ENCODE measurements at regions not wholly inside any gene's neighbourhood (a gene's known extent, or its start where the extent isn't known, plus 50 kb on each side); places are given as distances from the start of the nearest gene placed in this dataset.

DNA sequence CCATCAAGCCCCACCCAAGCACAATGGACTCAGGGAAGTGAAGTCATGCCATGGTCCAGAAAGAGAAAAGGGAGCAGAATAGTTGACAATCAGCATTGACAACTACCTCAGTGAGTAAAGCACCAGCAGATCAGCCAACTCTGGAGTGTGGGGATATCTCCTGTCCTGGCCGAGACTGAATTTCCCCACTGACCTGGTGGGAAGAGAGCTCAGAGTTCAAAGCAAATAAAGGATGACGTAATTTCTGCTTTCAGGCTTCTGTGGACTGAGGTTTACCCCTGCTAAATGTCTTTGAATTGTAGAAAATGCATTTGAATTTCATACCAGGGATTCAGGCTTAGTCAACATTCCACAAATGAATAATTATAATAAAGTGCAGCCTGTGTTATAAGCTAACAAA, 152.9 kb downstream of the CBLN1 start:
- no peak for DNase-seq (ENCODE audit: low spot score)
- FAIRE-seq, result no peak

DNA sequence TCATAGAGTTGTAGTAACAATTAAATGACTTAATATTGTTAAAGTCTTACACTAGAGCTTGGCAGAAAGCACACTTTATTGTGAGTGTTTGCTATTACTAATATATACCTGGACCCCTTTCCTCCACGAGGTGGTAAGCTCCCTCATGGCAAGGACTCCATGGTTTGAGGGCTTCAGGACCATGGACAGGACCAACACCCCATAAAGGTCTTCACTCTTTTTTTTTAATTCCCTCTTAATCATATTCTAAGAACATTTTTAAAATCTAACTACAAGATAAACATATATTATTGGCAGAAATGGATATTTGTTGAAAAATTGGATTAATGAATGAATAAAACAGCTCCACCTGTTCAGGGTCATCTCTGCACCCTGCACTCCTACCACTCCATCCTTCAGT, 154.5 kb downstream of the CBLN1 start:
- DNase-seq (ENCODE audit: low spot score) (peak; percentile 26), FAIRE-seq (no peak)

DNA sequence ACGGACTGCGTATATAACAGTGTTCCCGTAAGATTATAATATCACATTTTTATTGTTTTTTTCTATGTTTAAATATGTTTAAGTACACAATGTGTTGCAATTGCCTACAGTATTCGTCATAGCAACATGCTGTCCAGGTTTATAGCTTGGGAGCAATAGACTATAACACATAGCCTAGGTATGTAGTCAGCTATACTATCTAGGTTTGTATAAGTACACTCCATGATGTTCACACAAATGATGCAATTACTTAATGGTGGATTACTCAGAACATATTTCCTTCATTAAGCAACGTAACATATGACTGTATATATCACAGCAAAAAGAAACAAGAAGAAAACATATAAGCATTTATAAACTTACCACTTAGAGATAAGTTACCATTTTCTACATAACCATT, 160.0 kb downstream of the CBLN1 start:
- DNase-seq (ENCODE audit: low spot score) (no peak), FAIRE-seq (no peak)

DNA sequence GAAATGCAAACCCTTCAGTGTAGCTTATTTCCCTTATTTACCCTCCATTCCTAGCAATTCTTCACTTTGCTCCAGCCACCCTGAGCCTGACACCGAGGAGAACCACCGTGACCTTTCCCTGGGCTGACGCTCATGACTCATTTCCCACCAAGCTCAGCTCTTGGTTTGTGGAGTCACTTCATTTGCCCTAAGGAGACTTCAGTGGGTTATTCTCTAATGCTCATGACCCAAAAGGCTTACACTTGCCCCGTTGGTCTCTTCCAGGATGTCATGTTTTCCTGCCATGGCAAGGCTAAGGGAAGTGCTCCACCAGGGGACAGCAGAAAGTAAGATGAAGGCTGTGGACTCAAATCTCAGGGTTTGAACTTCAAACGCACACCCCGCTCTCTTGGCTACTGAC, 161.0 kb downstream of the CBLN1 start:
- FAIRE-seq (no peak), DNase-seq (ENCODE audit: low spot score) (peak; percentile 25)

DNA sequence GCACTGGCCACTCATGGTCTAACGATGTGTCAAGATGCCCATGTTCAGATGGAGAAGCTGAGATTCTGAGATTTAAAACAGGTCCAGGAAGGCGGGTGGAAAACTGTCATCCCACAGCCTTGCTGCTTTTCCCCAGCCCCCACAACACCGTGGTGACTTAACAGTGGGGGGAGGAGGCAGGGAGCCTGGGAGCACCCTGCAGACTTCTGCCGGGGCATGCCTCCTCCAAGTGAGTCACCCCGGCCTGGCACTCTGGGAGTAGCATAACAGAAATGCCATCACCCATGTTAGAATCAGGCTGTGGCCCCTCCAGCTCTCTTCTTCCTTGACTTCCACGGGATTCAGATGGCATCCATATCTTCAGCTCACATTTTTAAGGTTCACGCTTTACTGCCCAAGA, 164.8 kb downstream of the CBLN1 start:
- DNase-seq (ENCODE audit: low spot score) (peak; percentile 86), FAIRE-seq (peak; percentile 73)

DNA sequence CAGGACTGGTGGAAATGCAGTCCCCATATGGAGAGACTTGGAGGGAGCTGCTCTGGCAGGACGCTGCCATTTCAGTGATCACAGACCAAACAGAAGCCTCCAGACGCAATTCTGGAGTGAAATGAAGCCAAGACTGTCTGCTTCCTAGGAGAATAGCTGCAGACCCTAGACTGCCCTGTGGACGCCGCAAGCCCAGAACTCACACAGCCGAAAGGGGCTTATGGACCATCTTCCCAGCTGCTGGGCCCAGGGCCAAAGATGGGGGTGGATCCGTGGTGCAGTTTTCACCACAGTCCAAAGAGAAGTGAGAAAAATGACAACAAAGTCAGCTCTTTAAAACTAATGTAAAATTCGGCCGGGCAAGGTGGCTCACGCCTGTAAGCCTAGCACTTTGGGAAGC, 165.7 kb downstream of the CBLN1 start:
- DNase-seq (ENCODE audit: low spot score) (no peak), FAIRE-seq (no peak)

DNA sequence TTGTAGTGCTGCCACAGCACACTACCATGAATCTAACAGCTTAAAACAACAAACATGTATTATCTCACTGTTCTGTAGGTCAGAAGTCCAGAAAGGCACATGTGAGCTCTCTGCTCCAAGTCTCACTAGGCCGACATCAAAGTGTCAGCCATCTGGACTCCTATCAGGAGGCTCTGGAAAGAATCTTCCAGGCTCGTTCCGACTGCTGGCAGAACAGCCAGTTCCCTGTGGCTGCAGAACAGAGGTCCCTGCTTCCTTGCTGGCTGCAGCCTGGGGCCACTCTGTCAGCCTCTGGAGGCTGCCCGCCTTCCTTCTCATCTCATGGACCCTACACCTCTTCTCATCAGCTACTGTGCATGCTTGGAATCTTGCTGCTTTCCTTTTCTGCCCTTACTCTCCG, 168.9 kb downstream of the CBLN1 start:
- no peak for FAIRE-seq
- DNase-seq (ENCODE audit: low spot score), result no peak

DNA sequence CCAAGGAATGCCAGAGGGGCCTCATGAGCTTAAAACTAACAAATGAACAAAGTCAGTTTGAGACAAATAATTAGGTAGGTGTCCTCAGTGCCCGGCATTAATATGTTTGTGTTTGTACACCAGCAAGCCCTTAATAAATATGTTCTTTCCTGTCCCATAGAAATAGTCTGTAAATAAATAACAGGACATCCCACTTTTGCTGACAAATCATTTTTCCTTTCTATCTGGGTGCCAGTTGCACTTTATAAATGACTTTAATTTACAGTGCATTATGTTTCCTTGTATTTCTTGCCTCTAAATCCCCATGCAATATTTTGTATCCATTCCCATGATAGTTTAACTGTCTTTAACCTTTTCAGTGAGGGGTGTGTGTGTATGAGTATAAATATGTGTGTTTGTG, 170.3 kb downstream of the CBLN1 start:
- FAIRE-seq, result no peak

DNA sequence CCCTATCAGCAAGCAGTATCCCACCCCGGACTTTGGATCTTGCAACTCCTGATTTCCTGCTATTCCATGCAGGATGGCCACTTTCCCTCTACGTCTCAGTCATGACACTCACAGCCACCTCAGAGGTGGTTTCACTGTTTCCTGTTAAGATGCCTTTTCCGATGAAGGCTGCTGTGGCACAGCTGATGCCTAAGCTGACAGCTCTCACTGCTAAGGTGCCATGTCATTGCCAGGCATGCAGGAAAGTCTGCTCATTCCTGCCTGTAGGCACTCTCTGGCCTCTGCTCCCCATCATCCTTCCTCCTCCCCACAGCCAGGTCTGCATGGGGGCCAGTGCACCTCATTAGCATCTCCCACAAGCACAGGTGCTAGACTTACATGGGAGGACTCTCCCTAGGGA, 173.0 kb downstream of the CBLN1 start:
- no peak for DNase-seq (ENCODE audit: low spot score)
- FAIRE-seq, result no peak

More for the DNA sequence above, 170.3 kb downstream of the CBLN1 start:
- DNase-seq (ENCODE audit: low spot score), result no peak

DNA sequence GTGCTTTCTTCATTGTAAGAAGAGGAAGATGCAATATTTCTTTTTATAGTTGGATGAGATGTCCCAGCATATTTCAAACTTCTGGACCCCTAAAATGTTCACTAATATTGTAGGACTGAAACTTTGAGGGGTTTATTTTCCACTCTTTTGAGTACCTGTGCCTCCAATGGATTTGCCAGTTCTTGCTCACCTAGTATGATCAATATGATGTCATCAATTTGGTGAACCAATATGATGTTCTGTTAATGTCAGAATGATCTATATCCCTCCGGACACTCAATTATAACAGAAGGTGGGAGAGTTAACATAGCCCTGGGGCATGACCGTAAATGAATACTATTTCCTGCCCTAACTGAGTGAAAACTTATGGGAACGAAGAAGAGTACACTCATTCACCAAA, 178.3 kb downstream of the CBLN1 start:
- DNase-seq (ENCODE audit: low spot score), result no peak
- FAIRE-seq, result no peak

DNA sequence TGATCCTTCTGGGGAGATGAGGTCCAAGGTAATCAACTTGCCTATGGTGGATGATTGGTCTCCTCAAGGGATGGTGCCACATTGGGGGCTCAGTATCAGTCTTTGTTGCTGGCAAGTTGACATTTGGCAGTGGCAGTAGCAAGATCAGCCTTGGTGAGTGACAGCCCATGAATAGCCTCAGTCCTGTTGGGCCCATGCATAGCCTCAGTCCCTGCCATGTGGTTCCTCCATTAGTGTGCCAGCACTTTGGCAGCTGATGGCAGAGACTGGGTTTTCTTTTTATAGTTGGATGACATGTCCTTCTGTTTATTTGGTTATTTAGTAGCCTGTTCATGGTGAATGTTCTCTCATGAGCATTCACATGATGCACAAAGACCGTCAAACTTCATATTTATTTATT, 179.6 kb downstream of the CBLN1 start:
- FAIRE-seq (no peak), DNase-seq (ENCODE audit: low spot score) (no peak)

DNA sequence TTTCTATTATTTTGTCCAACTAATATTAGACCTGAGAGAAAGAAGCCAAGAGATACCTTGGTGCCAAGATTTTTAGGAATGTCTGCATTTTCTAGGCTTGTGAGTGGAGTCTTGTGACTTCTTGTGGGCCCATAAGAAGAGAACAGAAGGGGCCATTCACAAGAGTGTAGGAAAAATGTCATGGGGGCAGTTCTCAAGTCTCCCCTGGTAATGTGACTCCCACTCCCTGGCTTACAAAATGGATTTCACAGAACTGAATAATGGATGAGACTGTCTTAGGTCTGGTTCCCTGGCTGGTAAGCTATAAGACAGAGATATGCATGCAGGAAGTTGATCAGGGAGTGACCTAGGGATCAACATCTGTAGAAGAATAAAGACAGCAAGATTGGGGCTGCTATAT, 181.3 kb downstream of the CBLN1 start:
- no peak for DNase-seq (ENCODE audit: low spot score)
- FAIRE-seq, result no peak

DNA sequence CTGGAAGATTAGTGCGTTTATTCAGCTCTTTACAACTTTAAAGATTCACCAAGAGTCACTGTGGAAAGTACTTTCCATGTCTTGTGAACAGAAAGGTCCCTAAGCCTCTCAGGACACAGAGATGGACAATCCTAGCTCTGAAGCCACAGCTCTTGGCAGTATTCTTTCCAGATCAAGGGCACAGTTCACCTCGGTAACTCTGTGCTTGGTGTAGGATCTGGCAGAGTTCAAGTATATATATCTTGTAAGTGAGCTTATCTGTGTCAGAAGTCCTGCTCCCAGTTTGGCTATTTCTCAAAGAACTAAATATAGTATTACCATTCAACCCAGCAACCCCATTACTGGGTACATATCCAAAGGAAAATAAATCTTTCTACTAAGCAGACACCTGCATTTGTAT, 183.7 kb downstream of the CBLN1 start:
- DNase-seq (ENCODE audit: low spot score) (no peak), FAIRE-seq (no peak)

DNA sequence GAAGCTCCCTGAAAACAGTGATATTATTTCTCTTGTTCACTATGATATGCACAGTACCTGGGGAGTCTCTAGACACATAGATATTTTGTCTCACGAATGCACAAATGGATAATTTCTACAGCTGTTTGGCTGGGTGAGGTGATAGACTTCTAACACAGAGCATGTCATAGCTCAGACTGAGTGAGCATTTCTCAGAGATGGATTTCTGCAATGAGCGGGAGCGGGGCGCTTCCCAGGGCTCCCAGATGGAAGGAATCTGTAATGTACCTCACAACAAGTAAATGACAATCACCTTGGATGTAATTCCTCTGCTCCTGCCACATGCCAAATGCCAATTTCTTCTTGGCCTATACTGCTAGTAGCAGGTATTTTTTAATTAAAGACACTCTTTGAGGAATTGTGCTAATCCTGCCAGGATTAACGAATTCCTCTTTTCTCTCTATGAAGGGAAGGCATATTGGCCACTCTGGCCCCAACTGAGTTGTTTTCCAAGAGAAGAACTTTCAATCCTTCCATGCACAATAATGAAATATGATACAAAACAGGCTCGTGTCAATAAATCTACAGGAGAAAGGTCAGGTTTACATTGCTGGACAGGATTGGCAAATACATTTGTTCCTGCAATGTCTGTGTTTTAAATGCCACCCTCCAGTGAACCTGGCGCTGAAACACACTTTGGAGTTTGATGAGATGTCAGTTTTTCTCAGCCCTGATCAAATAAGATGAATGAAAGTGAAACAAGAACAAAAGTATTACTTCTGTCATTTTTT, 185.3 kb downstream of the CBLN1 start:
- FAIRE-seq (no peak), DNase-seq (ENCODE audit: low spot score) (no peak)

DNA sequence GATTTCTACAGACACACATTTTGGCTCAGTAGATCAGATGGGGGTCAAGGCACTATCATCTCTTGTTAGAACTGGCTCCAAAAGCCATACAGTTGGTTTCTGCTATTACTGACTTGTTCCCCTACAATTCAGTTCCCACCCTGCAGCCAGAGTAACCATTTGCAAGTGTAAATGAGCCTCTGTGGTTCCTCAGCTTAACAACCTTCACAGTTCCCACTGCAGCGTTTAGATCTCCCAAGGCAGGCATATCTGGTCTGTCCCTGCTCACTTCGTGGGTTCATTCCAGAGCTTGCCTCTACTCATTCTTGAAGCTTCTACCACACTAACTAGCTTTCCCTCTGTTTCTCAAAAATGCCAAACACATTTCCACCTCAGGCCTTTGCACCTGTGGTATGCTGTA, 186.1 kb downstream of the CBLN1 start:
- no peak for DNase-seq (ENCODE audit: low spot score)
- FAIRE-seq, result no peak

DNA sequence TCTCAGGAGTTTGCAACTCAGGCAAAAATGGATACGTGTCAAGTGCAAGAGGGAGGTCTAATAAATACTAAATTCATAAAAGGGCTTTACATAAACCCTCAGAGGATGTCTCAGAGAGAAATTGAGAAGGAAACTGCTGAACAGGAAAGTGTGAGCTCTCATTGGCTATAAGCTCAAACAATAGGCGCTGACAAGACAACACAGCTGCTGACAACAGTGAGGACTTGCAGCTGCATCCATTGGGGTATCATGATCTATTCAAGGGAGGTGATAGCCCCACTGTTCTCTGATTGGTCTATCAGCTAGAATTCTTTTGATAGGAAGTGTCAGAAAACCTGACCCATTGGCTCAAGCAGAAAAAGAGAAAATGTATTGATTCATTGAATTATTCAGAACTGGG, 187.2 kb downstream of the CBLN1 start:
- no peak for FAIRE-seq
- DNase-seq (ENCODE audit: low spot score), result no peak

DNA sequence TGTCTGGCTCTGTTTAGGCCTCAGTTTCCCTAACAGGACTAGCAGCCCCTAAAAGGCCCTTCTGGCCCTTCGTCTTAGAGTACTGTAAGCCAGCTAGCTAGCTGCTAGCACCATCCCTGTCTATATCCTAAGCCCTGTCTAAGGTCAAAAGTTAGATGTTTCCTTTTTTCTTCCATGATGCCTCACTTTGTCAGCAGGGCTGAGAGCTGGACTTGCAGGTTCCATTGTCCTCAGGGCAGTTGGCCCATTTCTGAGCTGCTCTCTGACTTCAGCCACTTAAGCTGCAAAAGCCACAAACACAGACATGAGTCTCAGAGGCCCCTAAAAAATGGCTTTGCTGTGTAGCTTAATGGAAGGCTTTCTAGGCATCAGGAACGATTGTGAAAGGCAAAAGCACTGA, 187.7 kb downstream of the CBLN1 start:
- no peak for DNase-seq (ENCODE audit: low spot score)
- FAIRE-seq, result no peak

DNA sequence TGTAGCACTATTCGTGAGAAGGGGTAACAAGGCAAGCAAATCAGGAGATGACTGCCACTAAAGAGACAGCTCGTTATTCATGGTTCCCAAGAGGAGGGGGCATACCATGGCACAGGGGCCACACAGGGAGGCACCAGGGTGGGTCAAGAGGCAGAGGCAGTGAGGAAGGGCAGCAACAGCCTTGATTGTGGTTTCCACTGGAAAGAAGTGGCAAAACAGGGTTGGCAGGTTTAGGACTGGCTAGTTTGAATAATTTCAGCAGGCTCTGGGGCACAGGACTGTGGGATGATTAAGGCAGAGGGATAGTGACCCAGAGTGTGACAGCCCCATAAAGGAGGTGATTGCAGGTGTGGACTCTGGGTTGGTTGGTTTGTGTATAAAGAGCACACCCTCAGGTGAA, 188.9 kb downstream of the CBLN1 start:
- FAIRE-seq, result no peak
- no peak for DNase-seq (ENCODE audit: low spot score)

DNA sequence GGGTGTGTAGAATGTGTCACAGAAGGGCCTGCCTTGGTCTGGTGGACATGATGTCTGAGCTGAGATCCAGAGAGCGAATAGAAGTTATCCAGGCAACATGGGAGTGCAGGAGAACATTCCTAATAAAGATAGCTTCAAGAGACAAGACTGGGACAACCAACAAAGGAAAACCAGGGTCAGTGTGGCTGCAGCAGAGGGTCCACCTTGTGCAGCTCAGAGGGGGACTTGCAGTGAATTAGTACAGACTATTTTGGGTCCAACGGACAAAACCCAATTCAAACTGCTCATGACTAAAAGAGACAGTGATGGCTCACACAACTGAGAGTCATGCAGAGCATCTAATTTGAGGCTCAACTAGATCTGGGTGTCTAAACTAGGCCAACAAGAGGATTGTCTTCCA, 192.1 kb downstream of the CBLN1 start:
- FAIRE-seq, result no peak

DNA sequence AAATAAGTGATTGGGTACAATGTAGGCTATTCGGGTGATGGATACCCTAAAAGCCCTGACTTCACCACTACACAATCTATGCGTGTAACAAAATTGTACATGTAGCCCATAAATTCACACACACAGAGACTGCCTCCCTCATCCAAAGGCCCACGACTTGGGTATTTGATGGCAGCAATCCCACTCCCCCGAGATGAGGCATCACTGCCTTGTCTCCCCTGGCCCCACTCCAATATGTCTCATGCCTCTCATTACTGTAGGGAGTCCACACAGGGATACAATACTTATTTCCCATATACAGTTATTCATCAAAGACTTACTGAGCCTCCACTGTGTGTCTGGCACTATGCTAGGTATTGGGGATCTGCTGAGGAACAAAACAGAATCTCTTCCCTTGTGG, 192.6 kb downstream of the CBLN1 start:
- DNase-seq (ENCODE audit: low spot score) (no peak), FAIRE-seq (no peak)

More for the DNA sequence above, 192.1 kb downstream of the CBLN1 start:
- no peak for DNase-seq (ENCODE audit: low spot score)

DNA sequence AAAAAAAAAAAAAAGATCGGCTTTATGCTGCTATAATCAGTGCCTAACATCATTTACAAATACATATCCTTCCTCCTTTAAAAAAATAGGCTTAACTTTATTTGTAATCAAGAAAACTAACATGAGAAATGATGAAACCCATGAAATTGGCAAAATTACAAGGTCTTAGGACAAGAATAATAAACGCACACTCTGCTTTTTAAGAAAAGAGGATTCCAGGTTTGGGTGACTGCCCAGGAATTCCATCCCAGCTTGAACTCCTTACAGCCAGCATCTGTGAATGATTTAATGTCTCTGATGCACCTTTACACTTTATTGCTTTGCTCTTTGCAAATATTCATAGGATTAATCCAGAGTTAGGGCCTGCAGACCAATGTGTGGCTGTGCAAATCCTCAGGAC, 196.0 kb downstream of the CBLN1 start:
- DNase-seq (ENCODE audit: low spot score), result no peak
- FAIRE-seq, result no peak

DNA sequence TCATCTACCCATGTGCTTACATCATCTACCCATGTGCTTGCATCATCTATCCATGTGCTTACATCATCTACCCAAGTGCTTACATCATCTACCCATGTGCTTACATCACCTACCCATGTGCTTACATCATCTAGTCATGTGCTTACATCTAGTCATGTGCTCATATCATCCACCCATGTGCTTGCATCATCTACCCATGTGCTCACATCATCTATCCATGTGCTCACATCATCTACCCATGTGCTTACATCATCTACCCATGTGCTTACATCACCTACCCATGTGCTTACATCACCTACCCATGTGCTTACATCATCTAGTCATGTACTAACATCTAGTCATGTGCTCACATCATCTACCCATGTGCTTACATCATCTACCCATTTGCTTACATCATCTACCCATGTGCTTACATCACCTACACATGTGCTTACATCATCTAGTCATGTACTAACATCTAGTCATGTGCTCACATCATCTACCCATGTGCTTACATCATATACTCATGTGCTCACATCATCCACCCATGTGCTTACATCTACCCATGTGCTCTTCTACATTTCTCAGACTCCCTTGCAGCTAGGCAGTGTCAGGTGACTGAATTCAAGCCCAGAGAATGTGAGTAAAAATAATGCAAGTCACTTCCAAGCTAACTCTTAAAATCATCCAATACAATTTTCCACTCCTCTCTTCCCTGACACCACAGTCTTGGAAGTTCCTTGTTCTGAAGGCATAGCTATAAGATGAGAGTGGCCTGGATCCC, 196.8 kb downstream of the CBLN1 start:
- FAIRE-seq, result peak; percentile 98
- DNase-seq (ENCODE audit: low spot score), result no peak

DNA sequence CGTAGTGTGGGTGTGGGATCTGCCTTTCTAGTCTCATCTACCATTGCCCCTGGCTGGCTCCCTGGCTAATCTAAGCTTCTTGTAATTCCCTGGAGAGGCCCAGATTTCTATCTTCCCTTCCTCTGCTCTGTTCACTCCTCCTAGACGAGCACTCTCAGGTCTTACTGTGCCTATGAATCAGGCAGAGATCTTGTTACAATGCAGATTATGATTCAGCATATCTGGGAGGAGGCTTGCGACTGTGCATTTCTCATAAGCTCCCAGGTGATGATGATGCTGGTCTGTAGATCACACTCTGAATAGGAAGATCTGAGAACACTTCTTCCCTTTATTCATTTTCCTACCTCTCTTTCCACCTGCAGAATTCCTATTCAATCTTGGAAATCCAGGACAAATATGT, 200.1 kb downstream of the CBLN1 start:
- FAIRE-seq (no peak), DNase-seq (ENCODE audit: low spot score) (no peak)
